Left ventricle myocardium inferior (tissue), 1 donor: ENCODE measurements at regions not wholly inside any gene's neighbourhood (a gene's known extent, or its start where the extent isn't known, plus 50 kb on each side); places are given as distances from the start of the nearest gene placed in this dataset.

Experiments used
- DNase-seq: peaks from one replicate; pipeline ENCODE4 v3.0.0-alpha.2; 2020
- H3K27ac ChIP-seq: fragments of 200-600 bp; replicated peaks from 2 replicates; pipeline ENCODE4 v1.8.0; 2021
- H3K27me3 ChIP-seq: fragments of 200-600 bp; 2 replicates; pipeline ENCODE4 v1.8.0; 2021; ENCODE audit warnings: low read depth
- H3K36me3 ChIP-seq: fragments of 200-600 bp; 2 replicates; pipeline ENCODE4 v1.8.0; 2021
- H3K4me1 ChIP-seq: fragments of 200-600 bp; 2 replicates; pipeline ENCODE4 v1.8.0; 2021
- H3K4me3 ChIP-seq: fragments of 200-600 bp; 2 replicates; pipeline ENCODE4 v1.8.0; 2021; ENCODE audit warnings: mild to moderate bottlenecking, moderate library complexity
- H3K9me3 ChIP-seq: fragments of 200-600 bp; replicated peaks from 2 replicates; pipeline ENCODE4 v1.8.0; 2021
- intact Hi-C: fragments of 100-400 bp; cut with micrococcal nuclease; formaldehyde crosslinking; loops from one replicate; pipeline ENCODE4 v1.11.0; 2022
- TF ChIP-seq, protein P1 (sequence below): fragments of 200-600 bp; IDR thresholded peaks from 2 replicates; pipeline ENCODE4 v1.8.0; 2021; ENCODE audit warnings: antibody characterized with exemption, mild to moderate bottlenecking, borderline replicate concordance
- donor health status: DM: no; HTN: yes; CAD: no; lungs with severe emphysema.

DNA sequence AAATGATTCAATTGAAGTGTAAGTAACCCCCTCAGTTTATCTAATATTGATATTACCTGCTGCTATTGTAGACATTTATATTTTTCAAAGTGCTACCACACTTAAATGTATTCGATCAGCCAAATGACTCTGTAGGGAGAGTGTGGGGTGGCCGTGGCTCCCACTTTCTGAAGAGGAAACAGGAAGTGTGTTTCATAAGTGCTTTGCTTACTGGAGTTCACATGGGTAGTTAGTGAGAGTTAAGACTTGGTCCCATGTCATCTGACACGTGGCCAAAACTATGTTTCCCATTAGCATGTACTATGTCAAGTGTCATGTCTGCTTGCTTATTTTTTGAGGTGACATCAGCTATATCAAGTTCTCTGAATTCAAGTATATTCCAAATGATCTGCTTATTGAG is 308.1 kb upstream of the GATB start:
- intact Hi-C loops, result no loop called here
- H3K27ac ChIP-seq, result no peak overlapping the region

DNA sequence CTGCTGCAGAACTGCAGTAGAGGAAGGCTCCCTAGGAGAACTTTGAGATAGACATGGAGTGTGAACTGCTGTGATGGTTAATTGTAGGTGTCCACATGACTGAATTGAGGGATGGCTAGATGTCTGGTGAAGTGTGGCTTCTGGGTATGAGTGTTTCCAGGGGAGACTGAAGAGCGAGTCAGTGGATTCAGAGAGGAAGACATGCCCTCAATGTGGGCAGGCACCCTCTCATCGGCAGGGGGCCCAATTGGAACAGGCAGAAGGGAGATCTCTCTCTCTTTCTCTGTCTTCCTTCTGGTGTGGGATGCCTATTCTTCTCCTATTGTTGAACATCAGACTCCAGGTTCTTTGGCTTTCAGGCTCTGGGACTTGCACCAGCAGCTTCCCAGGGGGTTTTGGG is 304.7 kb upstream of the GATB start:
- intact Hi-C loops, result no loop called here
- TF ChIP-seq, protein P1, sequence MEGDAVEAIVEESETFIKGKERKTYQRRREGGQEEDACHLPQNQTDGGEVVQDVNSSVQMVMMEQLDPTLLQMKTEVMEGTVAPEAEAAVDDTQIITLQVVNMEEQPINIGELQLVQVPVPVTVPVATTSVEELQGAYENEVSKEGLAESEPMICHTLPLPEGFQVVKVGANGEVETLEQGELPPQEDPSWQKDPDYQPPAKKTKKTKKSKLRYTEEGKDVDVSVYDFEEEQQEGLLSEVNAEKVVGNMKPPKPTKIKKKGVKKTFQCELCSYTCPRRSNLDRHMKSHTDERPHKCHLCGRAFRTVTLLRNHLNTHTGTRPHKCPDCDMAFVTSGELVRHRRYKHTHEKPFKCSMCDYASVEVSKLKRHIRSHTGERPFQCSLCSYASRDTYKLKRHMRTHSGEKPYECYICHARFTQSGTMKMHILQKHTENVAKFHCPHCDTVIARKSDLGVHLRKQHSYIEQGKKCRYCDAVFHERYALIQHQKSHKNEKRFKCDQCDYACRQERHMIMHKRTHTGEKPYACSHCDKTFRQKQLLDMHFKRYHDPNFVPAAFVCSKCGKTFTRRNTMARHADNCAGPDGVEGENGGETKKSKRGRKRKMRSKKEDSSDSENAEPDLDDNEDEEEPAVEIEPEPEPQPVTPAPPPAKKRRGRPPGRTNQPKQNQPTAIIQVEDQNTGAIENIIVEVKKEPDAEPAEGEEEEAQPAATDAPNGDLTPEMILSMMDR, result no peak
- Histone ChIP-seq H3K9me3 (no peaks in the 10 kb centered on the region), H3K27ac (no peak overlapping the region), H3K27me3 (no peaks in the 10 kb centered on the region), H3K36me3 (no peaks in the 10 kb centered on the region), H3K4me3 (no peak overlapping the region), H3K4me1 (peaks cover 23% of the 10 kb centered on the region)
- DNase-seq, result no peak

More for the DNA sequence above, 308.1 kb upstream of the GATB start:
- Histone ChIP-seq H3K9me3 (no peaks in the 10 kb centered on the region), H3K27me3 (no peaks in the 10 kb centered on the region), H3K4me3 (no peak overlapping the region), H3K36me3 (no peaks in the 10 kb centered on the region), H3K4me1 (peaks cover 42% of the 10 kb centered on the region)
- TF ChIP-seq, protein P1, result no peak
- DNase-seq, result no peak

DNA sequence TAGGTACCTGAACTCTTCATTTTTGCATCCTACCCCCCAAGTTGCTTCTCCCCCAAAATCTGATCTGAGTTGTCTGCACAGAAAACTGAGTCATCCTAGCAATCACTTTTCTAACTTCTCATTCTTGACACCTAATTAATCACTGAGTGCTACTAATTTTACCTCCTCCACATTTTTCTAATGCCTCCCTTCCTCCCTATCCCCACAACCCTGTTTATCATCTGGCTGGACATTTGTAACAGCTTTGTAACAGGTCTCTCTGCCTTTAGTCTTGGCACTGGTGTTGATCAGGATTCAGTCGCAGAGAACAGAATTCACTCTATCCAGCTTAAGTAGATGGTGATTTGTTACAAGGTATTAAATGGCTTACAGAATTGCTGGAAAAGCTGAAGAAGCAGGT is 303.9 kb upstream of the GATB start:
- Histone ChIP-seq H3K27ac (peak overlapping the region; percentile 36), H3K36me3 (no peaks in the 10 kb centered on the region), H3K27me3 (no peaks in the 10 kb centered on the region), H3K9me3 (no peaks in the 10 kb centered on the region), H3K4me3 (no peak overlapping the region), H3K4me1 (peaks cover 23% of the 10 kb centered on the region)
- TF ChIP-seq, protein P1, result no peak
- DNase-seq, result no peak
- intact Hi-C loops, result no loop called here

DNA sequence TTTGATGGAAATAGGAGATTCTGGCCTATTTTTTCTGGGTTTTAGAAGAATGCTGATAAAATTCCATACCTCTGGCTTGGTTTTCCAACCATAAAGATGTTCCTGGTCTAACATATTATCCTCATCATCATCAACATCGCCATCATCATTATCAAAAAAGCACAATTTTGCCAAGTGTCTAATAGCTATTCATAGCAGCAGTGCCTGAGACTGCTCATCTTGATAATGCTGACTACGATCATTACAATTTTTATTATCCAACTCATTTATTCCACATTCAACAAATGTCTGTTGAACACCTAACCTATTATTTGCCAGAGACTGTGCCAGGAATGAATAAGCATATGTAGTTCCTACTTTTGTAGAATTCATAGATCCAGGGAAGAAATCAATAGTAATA is 303.5 kb upstream of the GATB start:
- no peak for DNase-seq
- intact Hi-C loops, result no loop called here
- H3K27ac ChIP-seq, result peak overlapping the region; percentile 36

DNA sequence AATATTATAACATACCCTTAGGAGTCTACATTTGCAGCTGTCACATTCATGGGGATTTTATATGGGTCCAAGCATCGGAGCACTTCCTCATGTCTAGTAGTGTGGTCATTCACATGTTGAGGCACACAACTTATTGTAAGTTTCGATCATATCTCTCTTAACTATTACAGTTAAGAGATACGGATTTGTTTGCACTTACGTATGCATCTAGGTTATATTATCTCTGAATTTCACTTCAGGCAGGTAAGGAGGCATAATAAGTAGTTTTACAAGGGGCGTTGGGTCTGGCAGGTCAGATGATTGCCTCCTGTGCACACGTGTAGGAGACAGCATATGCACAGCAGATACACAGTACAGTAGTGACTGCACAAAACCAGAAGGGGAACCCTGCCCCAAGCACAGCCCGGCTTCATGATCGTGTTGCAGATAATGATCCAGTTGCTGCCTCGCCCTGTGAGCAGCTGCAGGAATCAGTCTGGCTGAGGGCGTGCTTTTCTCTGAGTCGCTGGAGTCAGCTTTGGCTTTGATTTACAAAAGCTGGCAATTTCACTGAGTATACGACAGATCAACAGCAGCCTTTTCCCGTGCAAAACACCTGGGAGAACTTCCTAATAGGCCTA is 302.9 kb upstream of the GATB start:
- Histone ChIP-seq H3K4me1 (peaks cover 23% of the 10 kb centered on the region), H3K27ac (peak overlapping the region; percentile 36), H3K36me3 (no peaks in the 10 kb centered on the region), H3K4me3 (no peak overlapping the region), H3K27me3 (no peaks in the 10 kb centered on the region), H3K9me3 (no peaks in the 10 kb centered on the region)
- DNase-seq, result no peak
- intact Hi-C loops, result no loop called here
- TF ChIP-seq, protein P1, result no peak

More for the DNA sequence above, 303.5 kb upstream of the GATB start:
- Histone ChIP-seq H3K9me3 (no peaks in the 10 kb centered on the region), H3K27me3 (no peaks in the 10 kb centered on the region), H3K4me3 (no peak overlapping the region), H3K4me1 (peaks cover 23% of the 10 kb centered on the region), H3K36me3 (no peaks in the 10 kb centered on the region)
- TF ChIP-seq, protein P1, result no peak
